ENCODE measurements at regions not wholly inside any gene's neighbourhood (a gene's known extent, or its start where the extent isn't known, plus 50 kb on each side); places are given as distances from the start of the nearest gene placed in this dataset.

DNA sequence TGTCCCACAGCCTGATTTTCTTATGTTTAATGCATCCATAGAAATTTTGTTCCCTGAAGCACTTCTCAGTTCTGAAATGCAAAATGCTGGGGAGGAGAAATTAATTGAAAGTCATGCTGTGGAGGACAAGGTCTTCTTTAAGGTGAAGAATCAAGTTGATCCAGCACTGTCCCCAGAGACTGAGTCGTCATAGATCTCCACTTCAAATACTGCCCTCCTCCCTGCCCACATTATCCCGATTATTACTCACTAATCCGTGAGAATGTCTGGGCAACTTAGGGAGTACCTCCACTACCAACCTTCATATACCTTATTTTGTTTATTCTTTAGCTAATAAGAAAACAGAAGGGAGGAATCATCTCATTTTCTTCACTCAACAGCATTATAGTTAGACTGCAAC lies 70.0 kb upstream of the FMN2 start:
- TF ChIP-seq, protein P1, sequence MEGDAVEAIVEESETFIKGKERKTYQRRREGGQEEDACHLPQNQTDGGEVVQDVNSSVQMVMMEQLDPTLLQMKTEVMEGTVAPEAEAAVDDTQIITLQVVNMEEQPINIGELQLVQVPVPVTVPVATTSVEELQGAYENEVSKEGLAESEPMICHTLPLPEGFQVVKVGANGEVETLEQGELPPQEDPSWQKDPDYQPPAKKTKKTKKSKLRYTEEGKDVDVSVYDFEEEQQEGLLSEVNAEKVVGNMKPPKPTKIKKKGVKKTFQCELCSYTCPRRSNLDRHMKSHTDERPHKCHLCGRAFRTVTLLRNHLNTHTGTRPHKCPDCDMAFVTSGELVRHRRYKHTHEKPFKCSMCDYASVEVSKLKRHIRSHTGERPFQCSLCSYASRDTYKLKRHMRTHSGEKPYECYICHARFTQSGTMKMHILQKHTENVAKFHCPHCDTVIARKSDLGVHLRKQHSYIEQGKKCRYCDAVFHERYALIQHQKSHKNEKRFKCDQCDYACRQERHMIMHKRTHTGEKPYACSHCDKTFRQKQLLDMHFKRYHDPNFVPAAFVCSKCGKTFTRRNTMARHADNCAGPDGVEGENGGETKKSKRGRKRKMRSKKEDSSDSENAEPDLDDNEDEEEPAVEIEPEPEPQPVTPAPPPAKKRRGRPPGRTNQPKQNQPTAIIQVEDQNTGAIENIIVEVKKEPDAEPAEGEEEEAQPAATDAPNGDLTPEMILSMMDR (IDR thresholded peaks at IDR 0.05; ENCODE audit: insufficient read depth, low read length, poor library complexity, severe bottlenecking): no peak
- no peak for TF ChIP-seq EZH2phosphoT487 (conservative IDR thresholded peaks at IDR 0.05; ENCODE audit: low read length)
